ENCODE measurements at regions not wholly inside any gene's neighbourhood (a gene's known extent, or its start where the extent isn't known, plus 50 kb on each side); places are given as distances from the start of the nearest gene placed in this dataset.

DNA sequence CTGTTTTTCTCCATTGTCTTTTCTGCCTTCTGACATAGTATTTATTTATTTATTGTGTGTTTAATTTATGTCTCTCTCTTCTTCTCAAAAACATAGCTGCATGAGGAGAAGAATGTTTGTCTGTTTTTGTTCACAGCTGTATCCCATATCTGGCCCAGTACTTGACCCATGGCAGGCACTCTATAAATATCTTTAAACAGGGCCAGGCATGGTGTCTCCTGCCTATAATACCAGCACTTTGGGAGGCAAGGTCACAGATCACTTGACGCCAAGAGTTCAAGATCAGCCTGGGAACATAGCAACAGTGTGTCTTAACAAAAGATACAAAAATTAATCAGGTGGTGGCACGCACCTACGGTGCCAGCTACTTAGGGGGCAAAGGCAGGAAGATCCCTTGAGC, 361.3 kb upstream of the KLHL29 start:
- TF ChIP-seq, protein P1, sequence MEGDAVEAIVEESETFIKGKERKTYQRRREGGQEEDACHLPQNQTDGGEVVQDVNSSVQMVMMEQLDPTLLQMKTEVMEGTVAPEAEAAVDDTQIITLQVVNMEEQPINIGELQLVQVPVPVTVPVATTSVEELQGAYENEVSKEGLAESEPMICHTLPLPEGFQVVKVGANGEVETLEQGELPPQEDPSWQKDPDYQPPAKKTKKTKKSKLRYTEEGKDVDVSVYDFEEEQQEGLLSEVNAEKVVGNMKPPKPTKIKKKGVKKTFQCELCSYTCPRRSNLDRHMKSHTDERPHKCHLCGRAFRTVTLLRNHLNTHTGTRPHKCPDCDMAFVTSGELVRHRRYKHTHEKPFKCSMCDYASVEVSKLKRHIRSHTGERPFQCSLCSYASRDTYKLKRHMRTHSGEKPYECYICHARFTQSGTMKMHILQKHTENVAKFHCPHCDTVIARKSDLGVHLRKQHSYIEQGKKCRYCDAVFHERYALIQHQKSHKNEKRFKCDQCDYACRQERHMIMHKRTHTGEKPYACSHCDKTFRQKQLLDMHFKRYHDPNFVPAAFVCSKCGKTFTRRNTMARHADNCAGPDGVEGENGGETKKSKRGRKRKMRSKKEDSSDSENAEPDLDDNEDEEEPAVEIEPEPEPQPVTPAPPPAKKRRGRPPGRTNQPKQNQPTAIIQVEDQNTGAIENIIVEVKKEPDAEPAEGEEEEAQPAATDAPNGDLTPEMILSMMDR (IDR thresholded peaks at IDR 0.05; ENCODE audit: insufficient read depth, low read length, poor library complexity, severe bottlenecking), result no peak
- no peak for TF ChIP-seq EZH2phosphoT487 (conservative IDR thresholded peaks at IDR 0.05; ENCODE audit: low read length)
